ENCODE measurements at regions not wholly inside any gene's neighbourhood (a gene's known extent, or its start where the extent isn't known, plus 50 kb on each side); places are given as distances from the start of the nearest gene placed in this dataset.
A peak's percentile ranks its signal among the peaks of the same experiment; 100 is the strongest.

- Histone ChIP-seq H3K9me3 (no peaks in the 10 kb centered on the region), H3K4me3 (no peak overlapping the region), H3K4me1 (no peaks in the 10 kb centered on the region), H3K36me3 (no peaks in the 10 kb centered on the region), H3K27me3 (peaks cover 0 to 16% (median 0%) of the 10 kb centered on the region in 3 donors), H3K27ac (no peak overlapping the region)
- 15 to 33% methylated on average over 3 of the region's 3 CpGs for WGBS, 2 donors
- intact Hi-C loops (cut with DNase I): no loop called here
- TF ChIP-seq POLR2AphosphoS5 (IDR thresholded peaks at IDR 0.05) (no peak), CTCF (IDR thresholded peaks at IDR 0.05) (no peak), POLR2A (IDR thresholded peaks at IDR 0.05) (no peak), EP300 (IDR thresholded peaks at IDR 0.05) (no peak)
- DNase-seq: no peak
Observed at GRCh38 chr13:111406636-111407035, 86.2 kb downstream of the TEX29 start.

- DNase-seq: peak; percentile 48
- TF ChIP-seq POLR2A (IDR thresholded peaks at IDR 0.05) (no peak), POLR2AphosphoS5 (IDR thresholded peaks at IDR 0.05) (no peak), CTCF (IDR thresholded peaks at IDR 0.05) (no peak), EP300 (IDR thresholded peaks at IDR 0.05) (no peak)
- Histone ChIP-seq H3K4me1 (no peaks in the 10 kb centered on the region), H3K27ac (no peak overlapping the region), H3K4me3 (no peak overlapping the region), H3K27me3 (peaks cover 0 to 22% (median 0%) of the 10 kb centered on the region in 3 donors), H3K36me3 (no peaks in the 10 kb centered on the region), H3K9me3 (no peaks in the 10 kb centered on the region)
- intact Hi-C loops (cut with DNase I): no loop called here
- 89 to 93% methylated on average over 23 of the region's 23 CpGs for WGBS, 2 donors
Observed at GRCh38 chr13:111407381-111408131, 87.1 kb downstream of the TEX29 start.

- peak; percentile 38 for DNase-seq
- no peak overlapping the region for H3K4me3 ChIP-seq
- intact Hi-C loops (cut with DNase I): no loop called here
- no peaks in the 10 kb centered on the region for H3K36me3 ChIP-seq
- TF ChIP-seq CTCF (IDR thresholded peaks at IDR 0.05) (no peak), POLR2A (IDR thresholded peaks at IDR 0.05) (no peak), EP300 (IDR thresholded peaks at IDR 0.05) (no peak), POLR2AphosphoS5 (IDR thresholded peaks at IDR 0.05) (no peak)
- H3K9me3 ChIP-seq: no peaks in the 10 kb centered on the region
- no peak overlapping the region for H3K27ac ChIP-seq
- peaks cover 0 to 31% (median 3%) of the 10 kb centered on the region in 3 donors for H3K27me3 ChIP-seq
- 27 to 70% methylated on average over 10 of the region's 10 CpGs for WGBS, 2 donors
- H3K4me1 ChIP-seq: no peaks in the 10 kb centered on the region
Observed at GRCh38 chr13:111409413-111409812, 89.0 kb downstream of the TEX29 start.

- TF ChIP-seq EP300 (IDR thresholded peaks at IDR 0.05) (no peak), CTCF (IDR thresholded peaks at IDR 0.05) (no peak), POLR2AphosphoS5 (IDR thresholded peaks at IDR 0.05) (no peak), POLR2A (IDR thresholded peaks at IDR 0.05) (no peak)
- no peaks in the 10 kb centered on the region for H3K36me3 ChIP-seq
- H3K9me3 ChIP-seq: no peaks in the 10 kb centered on the region
- intact Hi-C loops (cut with DNase I): no loop called here
- WGBS, 2 donors: 20 to 66% methylated on average over 27 of the region's 27 CpGs
- H3K4me1 ChIP-seq: no peaks in the 10 kb centered on the region
- no peak overlapping the region for H3K27ac ChIP-seq
- peak; percentile 32 for DNase-seq
- peak overlapping the region in 1 of 4 donors; percentile 30 for H3K4me3 ChIP-seq
- peaks cover 0 to 27% (median 3%) of the 10 kb centered on the region in 3 donors for H3K27me3 ChIP-seq
Observed at GRCh38 chr13:111410232-111411021, 90.0 kb downstream of the TEX29 start.

All from sigmoid colon (tissue), 6 donors.